ENCODE measurements at regions not wholly inside any gene's neighbourhood (a gene's known extent, or its start where the extent isn't known, plus 50 kb on each side); places are given as distances from the start of the nearest gene placed in this dataset.

DNA sequence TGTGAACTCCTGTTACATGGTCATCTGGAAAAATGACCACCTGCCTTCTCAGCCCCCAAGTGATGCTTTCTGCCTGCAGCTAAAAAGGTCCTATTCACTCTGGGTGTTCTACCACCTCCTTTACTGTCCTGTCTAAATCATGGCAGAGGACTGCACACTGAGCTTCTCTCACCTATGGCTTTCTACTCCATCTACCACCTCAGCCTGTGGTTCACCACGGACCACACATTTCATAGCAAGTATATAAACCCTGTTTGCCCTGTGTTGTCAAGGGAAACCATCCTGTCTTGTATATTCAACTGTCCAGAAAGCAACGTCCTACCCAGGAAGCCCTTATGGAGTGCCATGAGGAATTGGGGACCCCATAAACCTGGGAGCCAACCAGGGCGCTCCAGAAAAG lies 167.4 kb upstream of the ITGA1 start (continued):
- TF ChIP-seq SUZ12 (IDR thresholded peaks at IDR 0.05; ENCODE audit: low read length) (no peak), ZNF274 (IDR thresholded peaks at IDR 0.05; ENCODE audit: borderline replicate concordance, extremely low read depth, low read length) (no peak), NANOG (IDR thresholded peaks at IDR 0.05; ENCODE audit: insufficient read depth, low read depth, low read length, poor library complexity, severe bottlenecking) (no peak), CBX8 (IDR thresholded peaks at IDR 0.05; ENCODE audit: borderline replicate concordance, low read depth, low read length) (no peak), CHD2 (IDR thresholded peaks at IDR 0.05; ENCODE audit: low read length) (no peak)
- TF ChIP-seq, protein P1, sequence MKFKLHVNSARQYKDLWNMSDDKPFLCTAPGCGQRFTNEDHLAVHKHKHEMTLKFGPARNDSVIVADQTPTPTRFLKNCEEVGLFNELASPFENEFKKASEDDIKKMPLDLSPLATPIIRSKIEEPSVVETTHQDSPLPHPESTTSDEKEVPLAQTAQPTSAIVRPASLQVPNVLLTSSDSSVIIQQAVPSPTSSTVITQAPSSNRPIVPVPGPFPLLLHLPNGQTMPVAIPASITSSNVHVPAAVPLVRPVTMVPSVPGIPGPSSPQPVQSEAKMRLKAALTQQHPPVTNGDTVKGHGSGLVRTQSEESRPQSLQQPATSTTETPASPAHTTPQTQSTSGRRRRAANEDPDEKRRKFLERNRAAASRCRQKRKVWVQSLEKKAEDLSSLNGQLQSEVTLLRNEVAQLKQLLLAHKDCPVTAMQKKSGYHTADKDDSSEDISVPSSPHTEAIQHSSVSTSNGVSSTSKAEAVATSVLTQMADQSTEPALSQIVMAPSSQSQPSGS (IDR thresholded peaks at IDR 0.05; ENCODE audit: low read length), result no peak

All from H1 (cell line).